Stimulated activated CD4-positive, alpha-beta T cell treated with anti-CD3 and anti-CD28 coated beads, Interleukin-4, amount 100 ng/mL, for 24 hours (primary cell): ENCODE measurements at regions not wholly inside any gene's neighbourhood (a gene's known extent, or its start where the extent isn't known, plus 50 kb on each side); places are given as distances from the start of the nearest gene placed in this dataset.
A peak's percentile ranks its signal among the peaks of the same experiment; 100 is the strongest.
"Not testable (repeated sequence)": the region's sequence is repeated elsewhere in the genome, so short reads cannot be mapped to it uniquely, and the experiment has no call there.

ENCODE experiments used
- DNase-seq: peaks from one replicate; pipeline ENCODE4 v3.0.0-alpha.2; 2020

- DNase-seq = not testable (repeated sequence)
Measured at GRCh38 chr20:30164389-30164788, 1093.1 kb upstream of the DEFB115 start.

DNA sequence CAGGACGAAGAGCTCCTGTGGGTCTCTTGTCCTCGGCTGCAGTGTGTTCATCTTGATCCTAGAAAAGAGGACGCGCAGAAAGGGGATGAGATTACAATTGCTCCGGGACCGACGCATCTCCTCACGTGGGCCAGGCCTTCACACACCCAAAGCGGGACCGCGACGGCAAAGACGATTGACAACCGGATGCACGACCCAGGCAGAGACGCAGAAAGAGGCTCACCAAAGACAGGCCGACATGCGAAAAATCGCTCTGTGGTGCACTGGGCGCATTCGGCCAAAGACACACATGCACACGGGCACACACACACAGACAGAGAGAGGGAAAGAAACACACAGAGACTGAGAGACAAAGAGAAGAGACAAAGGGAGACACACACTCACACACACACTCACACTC, 1089.9 kb upstream of the DEFB115 start:
- DNase-seq = no peak

DNA sequence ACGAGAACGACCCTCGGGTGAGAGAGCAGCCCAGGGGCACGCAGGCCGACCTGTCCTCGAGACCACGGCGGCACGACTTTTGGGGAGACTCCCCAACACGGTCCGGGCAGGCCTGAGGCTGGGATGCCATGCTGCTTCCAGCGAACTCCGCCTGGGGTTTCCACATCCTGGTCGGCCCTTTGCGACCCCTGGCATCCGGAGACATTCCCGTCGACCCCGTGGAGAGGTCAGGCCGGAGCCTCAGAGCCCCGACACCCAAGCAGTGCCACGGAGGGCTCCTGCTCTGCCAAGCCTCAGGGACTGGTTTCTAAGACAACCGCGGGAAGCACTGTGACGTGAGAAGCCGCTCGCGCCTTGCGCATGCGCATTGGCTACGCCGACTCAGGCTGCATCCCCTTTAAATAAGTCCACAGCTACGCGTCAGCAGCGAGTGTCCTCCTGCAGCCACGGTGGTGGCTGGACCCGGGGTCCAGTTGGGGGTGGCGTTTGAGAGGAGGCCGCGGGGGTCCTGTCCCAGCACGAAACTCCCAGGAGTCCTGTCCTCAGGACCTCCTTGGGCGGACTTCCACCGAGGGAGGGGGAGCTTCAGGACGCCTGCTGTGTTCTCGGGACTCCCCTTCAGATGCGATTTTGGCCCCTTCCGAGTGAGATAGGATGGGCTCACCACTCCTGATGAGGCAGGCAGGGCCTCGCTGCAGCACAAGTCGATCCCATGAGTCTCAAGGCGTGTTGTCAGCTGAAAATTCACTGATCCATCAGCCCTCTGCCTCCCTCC, 1089.3 kb upstream of the DEFB115 start:
- DNase-seq = peak; percentile 11

DNA sequence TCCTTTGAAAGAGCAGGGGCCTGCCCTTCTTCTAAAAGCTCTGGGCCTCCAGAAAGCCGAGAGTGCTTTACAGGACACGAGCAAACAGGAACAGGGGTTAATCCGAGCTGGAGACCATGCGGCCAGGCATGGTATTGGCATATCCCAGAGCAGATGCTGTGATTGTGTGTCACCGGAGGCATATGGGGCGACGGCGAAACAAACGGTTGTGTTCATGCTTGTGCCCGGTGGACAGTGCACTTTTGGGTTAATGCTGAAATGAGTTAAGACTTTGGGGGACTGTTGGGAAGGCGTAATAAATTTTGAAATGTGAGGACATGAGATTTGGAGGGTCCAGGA, 1088.7 kb upstream of the DEFB115 start:
- DNase-seq = no peak

DNA sequence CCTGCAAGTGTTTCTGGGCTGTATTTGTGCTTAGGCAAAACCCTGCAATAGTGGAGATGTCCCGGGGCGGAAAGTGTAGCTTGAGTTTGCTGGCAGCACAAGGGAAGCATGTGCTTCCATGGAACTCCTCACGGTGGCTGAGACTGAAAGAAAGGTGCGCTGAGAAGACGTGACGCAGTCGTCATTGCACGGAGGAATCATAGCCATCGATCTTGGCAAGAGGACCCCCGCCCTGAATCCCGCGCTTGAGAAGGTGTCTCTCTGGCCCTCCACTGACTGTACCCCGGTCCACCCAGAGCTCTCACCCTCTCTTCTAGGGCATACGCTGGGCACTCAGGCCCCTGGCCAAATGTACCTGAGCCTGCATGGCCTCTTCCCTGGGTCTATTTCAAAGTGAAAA, 1081.8 kb upstream of the DEFB115 start:
- DNase-seq = no peak

DNA sequence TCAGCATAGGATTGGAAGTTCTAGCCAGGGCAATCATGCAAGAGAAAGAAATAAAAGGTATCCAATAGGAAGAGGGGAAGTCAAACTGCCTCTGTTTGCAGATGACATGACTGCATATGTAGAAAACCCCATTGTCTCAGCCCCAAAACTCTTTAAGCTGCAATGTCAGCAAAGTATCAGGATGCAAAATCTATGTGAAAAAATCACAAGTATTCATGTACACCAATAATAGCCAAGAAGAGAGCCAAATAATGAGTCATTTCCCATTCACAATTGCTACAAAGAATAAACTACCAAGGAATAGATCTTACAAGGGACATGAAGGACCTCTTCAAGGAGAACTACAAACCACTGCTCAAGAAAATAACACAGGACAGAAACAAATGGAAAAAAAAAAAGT, 1074.3 kb upstream of the DEFB115 start:
- not testable (repeated sequence) for DNase-seq

DNA sequence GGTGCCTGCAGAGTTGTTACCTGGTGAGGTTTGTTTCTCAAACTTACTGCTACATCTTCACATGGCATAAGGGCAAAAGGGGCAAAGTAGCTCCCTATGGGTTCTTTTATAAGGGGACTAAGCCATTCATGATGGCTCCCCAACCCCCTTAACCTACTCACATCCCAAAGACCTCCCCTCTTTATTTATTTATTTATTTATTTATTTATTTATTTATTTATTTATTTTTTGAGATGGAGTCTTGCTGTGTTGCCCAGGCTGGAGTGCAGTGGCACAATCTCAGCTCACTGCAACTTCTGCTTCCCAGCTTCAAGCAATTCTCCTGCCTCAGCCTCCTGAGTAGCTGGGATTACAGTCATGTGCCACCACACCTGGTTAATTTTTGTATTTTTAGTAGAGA, 1065.7 kb upstream of the DEFB115 start:
- DNase-seq = not testable (repeated sequence)

DNA sequence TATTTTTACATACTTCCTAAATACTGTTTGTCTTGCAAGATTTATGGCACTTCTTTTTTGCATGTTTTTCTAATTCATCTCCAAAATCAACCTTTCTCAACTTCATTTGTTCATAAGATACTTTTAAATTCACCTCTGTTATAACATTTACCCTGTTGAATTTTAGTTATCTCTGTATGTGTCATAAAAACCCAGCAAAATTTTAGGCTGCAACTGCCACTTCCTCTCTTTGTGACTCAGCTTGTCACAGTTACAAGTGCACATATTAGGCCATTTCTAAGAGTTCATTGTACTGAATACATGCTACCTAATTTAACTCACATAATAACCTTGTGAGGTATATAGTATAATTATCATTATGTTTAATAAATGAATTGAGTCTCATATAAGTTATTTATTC, 1023.0 kb upstream of the DEFB115 start:
- DNase-seq = not testable (repeated sequence)

DNA sequence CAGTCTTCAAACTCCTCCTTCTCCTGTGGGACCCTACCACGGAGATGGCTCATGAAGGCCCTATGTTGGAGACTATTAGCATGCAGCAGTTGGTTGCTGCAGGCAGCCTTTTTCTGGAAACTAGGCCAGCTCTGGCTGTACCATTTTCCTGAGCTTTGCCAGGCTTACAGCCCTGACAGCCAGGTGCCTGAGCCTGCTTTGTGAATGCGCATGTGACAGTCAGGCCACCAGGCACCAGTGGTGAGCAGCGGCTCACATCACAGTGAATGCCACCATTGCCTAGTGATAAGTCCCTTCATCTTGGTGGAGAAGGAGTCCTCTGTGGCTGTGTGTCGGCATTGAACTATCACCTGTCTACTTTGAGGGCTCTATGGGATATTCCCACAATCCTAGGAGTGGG, 982.4 kb upstream of the DEFB115 start:
- DNase-seq = not testable (repeated sequence)

- no peak for DNase-seq
Measured at GRCh38 chr20:30281584-30282197, 975.8 kb upstream of the DEFB115 start.

DNA sequence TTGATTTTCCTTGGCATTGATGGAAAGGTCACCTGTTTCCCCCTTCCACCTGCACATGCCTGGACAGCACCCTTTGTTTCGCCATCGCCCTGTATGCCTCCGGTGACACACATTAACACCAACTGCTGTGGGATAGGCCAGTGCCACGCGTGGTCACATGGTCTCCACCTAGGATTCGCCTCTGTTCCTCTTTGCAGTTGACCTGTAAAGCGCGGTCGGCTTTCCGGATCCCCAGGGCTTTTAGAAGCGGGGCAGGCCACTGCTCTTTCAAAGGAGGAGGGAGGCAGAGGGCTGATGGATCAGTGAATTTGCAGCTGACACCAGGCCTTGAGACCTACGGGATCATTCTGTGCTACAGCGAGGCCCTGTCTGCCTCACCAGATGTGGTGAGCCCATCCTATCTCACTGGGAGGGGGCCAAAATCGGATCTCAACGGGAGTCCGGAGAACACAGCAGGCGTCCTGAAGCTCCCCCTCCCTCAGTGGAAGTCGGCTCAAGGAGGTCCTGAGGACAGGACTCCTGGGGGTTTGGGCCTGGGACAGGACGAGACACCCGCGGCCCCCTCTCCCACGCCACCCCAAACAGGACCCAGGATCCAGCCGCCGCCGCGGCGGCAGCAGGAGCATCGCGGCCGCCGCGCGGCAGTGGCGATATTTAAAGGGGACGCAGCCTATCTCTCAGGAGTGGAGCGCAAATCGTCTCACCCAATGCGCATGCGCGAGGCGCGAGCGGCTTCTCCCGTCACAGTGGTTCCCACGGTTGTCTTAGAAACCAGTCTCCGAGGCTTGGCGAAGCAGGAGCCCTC, 973.8 kb upstream of the DEFB115 start:
- DNase-seq = peak; percentile 85

DNA sequence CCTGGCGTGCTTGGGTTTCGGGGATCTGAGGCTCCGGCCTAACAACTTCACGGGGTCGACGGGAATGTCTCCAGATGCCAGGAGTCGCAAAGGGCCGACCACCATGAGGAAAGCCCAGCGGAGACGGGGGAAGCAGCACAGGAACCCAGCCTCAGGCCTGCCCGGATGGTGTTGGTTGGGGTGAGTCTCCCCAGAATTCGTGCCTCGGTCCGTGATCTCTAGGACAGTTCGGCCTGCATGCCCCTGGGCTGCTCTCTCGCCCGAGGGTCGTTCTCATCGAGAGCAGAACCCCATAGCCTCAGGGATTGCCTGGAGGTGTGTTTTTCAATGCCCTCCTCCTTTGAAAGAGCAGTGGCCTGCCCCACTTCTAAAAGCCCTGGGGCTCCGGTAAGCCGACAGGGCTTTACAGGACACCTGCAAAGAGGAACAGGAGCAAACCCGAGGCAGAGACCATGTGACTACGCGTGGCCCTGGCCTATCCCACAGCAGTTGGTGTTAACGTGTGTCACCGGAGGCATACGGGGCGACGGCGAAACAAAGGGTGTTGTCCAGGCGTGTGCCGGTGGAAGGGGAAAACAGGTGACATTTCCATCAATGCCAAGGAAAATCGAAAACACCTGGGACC, 973.1 kb upstream of the DEFB115 start:
- DNase-seq = no peak

DNA sequence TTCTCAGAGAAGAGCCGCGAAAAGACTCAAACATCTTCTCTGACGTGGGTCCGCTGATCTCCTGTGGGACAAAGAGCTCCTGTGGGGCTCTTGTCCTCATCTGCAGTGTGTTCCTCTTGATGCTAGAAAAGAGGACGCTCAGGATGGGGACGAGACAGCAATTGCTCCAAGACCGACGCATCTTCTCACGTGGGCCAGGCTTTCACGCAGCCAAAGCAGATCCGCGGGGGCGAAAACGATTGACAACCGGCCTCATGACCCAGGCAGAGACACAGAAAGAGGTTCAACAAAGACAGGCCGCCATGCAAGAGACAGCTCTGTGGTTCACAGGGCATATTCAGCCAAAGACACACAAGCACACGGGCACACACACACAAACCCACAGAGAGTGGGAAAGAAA, 971.8 kb upstream of the DEFB115 start:
- DNase-seq = no peak

DNA sequence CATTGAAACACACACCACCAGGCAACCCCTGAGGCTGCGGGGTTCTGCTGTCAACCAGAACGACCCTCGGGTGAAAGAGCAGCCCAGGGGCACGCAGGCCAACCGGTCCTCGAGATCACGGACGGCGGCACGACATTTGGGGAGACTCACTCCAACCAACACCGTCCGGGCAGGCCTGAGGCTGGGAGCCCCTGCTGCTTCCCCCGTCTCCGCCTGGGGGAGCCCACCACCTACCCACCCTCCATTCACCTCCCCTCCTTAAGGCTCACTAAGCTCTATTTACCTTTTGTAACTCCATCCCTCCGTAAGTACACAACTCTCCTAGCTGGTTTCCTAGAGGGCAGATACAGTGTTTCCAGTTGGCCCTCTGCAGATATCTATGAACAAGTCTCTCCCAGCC, 971.3 kb upstream of the DEFB115 start:
- no peak for DNase-seq

GRCh38 chr20:30287459-30287858, 970.0 kb upstream of the DEFB115 start:
- not testable (repeated sequence) for DNase-seq

- DNase-seq = no peak
Measured at GRCh38 chr20:30288346-30288745, 969.1 kb upstream of the DEFB115 start.

DNA sequence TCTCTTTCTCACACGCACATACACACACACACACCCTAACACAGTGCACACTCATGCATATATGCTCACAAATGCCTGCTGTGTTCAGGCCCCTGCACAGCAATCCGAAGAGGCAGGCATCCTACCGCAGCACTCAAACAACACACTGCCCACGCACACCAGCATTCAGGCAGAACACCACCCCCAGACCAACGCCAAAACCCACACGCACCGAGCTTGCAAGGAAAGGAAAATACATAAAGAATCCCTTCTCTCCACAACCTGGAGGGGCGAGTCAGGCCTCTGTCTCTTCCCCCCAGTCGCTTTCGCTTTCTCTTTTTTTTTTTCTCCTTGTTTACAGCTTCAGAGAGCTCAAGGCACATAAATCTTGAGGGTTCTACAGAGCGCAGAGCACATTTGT, 968.4 kb upstream of the DEFB115 start:
- DNase-seq = peak; percentile 15

DNA sequence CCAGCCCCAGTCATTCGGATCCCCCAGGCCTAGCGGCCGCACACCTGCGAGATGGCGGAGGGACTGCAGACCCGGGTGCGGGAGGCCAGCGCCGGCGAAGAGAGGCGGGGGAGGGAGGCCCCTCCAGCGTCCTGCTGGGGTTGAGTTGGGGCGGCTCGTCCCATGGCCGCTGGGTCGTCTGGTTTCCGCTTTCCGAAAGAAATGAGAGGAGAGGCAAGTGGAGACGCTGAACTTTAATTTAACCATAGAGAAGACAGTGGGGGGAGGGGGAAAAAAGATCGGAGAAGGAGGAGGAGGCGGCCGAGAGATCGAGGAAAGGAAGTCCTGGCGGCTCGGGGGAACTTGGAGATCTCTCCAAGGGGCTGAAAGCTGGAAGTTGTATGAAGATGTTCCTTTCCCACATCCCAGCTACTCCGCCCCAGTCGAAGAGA, 967.7 kb upstream of the DEFB115 start:
- DNase-seq = peak; percentile 16

- peak; percentile 8 for DNase-seq
Measured at GRCh38 chr20:30290361-30291063, 967.0 kb upstream of the DEFB115 start.

- not testable (repeated sequence) for DNase-seq
Measured at GRCh38 chr20:30291064-30291379, 966.4 kb upstream of the DEFB115 start.

GRCh38 chr20:30291686-30292085, 965.8 kb upstream of the DEFB115 start:
- DNase-seq = not testable (repeated sequence)

GRCh38 chr20:30295396-30295795, 962.1 kb upstream of the DEFB115 start:
- not testable (repeated sequence) for DNase-seq

DNA sequence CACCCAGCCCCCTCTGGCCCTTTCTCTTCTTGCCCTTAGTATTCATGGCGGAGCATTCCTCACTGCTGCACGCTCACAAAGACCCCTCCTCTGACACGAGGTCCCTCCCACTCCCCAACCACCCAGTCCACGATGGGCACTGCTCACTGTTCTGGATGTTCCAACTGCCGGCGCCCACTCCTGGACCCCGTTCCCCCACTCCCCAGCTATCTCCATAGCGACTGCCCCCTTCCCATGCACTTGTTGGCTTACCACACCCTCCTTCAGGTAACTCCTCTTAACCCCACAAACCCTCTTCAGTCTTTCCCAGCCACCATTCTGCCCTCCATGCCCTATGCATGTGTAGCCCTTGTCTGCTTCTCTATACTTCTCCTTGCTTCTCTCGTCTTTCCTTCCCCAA, 961.5 kb upstream of the DEFB115 start:
- DNase-seq = not testable (repeated sequence)
